ENCODE measurements at regions not wholly inside any gene's neighbourhood (a gene's known extent, or its start where the extent isn't known, plus 50 kb on each side); places are given as distances from the start of the nearest gene placed in this dataset.

DNA sequence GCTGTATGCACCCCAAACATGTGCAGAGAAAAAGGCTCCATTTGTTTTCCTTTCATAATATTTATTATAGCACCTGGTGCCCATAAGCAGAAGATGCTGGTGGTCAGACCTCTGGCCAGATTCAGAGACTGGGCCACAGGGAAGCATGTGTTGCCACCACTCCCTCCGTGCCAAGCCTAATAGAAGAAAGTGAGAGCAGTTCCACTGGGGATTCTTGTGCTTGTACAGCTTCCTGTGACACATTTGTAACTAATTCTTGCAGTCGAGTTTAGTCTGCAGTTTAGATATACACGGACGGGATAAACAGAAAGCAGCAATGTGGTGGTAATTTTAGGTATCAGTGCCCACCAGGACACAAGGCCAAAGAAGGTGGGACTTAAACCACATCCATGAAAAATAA, 135.4 kb upstream of the PIEZO2 start:
- WGBS (ENCODE audit: low lambda C conversion rate, missing lambda C conversion rate), result 45% methylated on average over 4 of the region's 4 CpGs

DNA sequence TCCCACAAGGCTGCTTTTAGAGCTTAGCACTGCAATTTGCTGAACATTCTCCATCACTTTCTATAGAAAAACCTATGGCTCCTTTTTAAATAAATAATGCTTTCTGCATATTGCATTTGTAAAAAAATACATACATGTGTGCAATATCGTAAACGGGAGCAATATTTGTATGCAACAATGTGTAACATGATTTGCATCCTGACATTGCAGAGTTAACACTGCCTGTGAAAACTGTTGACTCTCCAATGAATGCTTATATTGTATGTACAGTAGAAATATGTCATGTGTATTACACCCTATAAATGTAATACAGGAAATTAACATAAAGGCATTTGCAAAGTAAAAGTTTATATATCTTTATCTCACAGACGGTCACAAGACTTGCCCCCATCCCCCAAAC, 135.0 kb upstream of the PIEZO2 start:
- no peaks in the 10 kb centered on the region for H3K79me2 ChIP-seq
- no peak overlapping the region for H2AFZ ChIP-seq
- H3K9me2 ChIP-seq (replicated peaks; ENCODE audit: insufficient read depth), result no peaks in the 10 kb centered on the region
- no peak overlapping the region for H3K27ac ChIP-seq
- H4K20me1 ChIP-seq (ENCODE audit: insufficient read depth, poor library complexity, severe bottlenecking), result no peaks in the 10 kb centered on the region
- 72% methylated on average over 3 of the region's 3 CpGs for WGBS (ENCODE audit: low lambda C conversion rate, missing lambda C conversion rate)
- H3K36me3 ChIP-seq (replicated peaks; ENCODE audit: insufficient read depth, low read depth), result no peaks in the 10 kb centered on the region
- H3K27me3 ChIP-seq, result no peaks in the 10 kb centered on the region
- H3K4me1 ChIP-seq (ENCODE audit: insufficient read depth), result peaks cover 15% of the 10 kb centered on the region
- H3K4me2 ChIP-seq, result peak overlapping the region; percentile 46
- DNase-seq (ENCODE audit: low spot score), result no peak
- H3K9me3 ChIP-seq (ENCODE audit: low read depth), result no peaks in the 10 kb centered on the region
- TF ChIP-seq EZH2phosphoT487 (IDR thresholded peaks at IDR 0.05; ENCODE audit: low read depth, severe bottlenecking, unreplicated experiment) (no peak), EZH2 (IDR thresholded peaks at IDR 0.05; ENCODE audit: borderline replicate concordance) (no peak)
- TF ChIP-seq, protein P1, sequence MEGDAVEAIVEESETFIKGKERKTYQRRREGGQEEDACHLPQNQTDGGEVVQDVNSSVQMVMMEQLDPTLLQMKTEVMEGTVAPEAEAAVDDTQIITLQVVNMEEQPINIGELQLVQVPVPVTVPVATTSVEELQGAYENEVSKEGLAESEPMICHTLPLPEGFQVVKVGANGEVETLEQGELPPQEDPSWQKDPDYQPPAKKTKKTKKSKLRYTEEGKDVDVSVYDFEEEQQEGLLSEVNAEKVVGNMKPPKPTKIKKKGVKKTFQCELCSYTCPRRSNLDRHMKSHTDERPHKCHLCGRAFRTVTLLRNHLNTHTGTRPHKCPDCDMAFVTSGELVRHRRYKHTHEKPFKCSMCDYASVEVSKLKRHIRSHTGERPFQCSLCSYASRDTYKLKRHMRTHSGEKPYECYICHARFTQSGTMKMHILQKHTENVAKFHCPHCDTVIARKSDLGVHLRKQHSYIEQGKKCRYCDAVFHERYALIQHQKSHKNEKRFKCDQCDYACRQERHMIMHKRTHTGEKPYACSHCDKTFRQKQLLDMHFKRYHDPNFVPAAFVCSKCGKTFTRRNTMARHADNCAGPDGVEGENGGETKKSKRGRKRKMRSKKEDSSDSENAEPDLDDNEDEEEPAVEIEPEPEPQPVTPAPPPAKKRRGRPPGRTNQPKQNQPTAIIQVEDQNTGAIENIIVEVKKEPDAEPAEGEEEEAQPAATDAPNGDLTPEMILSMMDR (IDR thresholded peaks at IDR 0.05; ENCODE audit: poor library complexity), result no peak
- no peak overlapping the region for H3K4me3 ChIP-seq

More for the DNA sequence above, 135.4 kb upstream of the PIEZO2 start:
- Histone ChIP-seq H3K9me2 (replicated peaks; ENCODE audit: insufficient read depth) (no peaks in the 10 kb centered on the region), H3K4me3 (no peak overlapping the region), H3K9me3 (ENCODE audit: low read depth) (no peaks in the 10 kb centered on the region), H3K79me2 (no peaks in the 10 kb centered on the region), H3K4me2 (peak overlapping the region; percentile 46), H3K36me3 (replicated peaks; ENCODE audit: insufficient read depth, low read depth) (no peaks in the 10 kb centered on the region), H3K4me1 (ENCODE audit: insufficient read depth) (peaks cover 15% of the 10 kb centered on the region), H3K27ac (no peak overlapping the region), H4K20me1 (ENCODE audit: insufficient read depth, poor library complexity, severe bottlenecking) (no peaks in the 10 kb centered on the region), H2AFZ (no peak overlapping the region), H3K27me3 (no peaks in the 10 kb centered on the region)
- no peak for DNase-seq (ENCODE audit: low spot score)
- no peak for TF ChIP-seq EZH2 (IDR thresholded peaks at IDR 0.05; ENCODE audit: borderline replicate concordance)
- TF ChIP-seq, protein P1 (IDR thresholded peaks at IDR 0.05; ENCODE audit: poor library complexity), result no peak
- no peak for TF ChIP-seq EZH2phosphoT487 (IDR thresholded peaks at IDR 0.05; ENCODE audit: low read depth, severe bottlenecking, unreplicated experiment)

DNA sequence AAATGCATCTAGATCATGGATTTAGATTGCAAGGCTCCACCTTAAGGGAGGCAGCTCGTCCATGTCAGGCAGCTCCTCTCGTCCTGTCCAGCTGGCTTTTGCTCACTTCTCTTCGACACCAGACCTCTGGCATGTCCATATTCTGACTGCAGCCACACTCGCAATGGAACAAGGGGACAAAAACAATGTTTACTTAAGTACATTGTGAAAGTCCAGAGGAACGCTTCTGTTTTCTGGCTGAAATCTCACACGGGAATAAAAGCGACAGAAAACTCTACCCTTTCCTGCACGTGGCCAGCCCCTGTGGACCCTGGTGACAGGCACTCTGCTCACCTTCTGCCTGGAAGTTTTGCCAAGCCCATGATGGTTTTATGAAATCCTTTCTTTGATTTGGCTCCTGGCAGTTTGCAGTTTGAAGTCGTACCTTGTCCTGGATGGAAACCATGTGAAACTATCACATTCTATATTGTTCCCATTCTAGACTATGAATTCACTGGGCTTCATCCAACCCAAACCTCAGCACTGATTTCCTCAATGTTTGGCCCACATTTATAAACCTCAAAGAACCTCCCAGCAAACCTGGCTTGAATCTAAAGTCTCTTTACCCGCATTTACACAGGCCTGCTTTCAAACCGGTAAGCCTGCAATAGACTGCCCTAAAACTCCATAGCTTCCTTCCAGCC, 134.3 kb upstream of the PIEZO2 start:
- Histone ChIP-seq H3K9me3 (ENCODE audit: low read depth) (no peaks in the 10 kb centered on the region), H4K20me1 (ENCODE audit: insufficient read depth, poor library complexity, severe bottlenecking) (no peaks in the 10 kb centered on the region), H3K4me2 (peak overlapping the region; percentile 3), H3K9me2 (replicated peaks; ENCODE audit: insufficient read depth) (no peaks in the 10 kb centered on the region), H2AFZ (no peak overlapping the region), H3K36me3 (replicated peaks; ENCODE audit: insufficient read depth, low read depth) (no peaks in the 10 kb centered on the region), H3K27ac (peak overlapping the region; percentile 12), H3K79me2 (no peaks in the 10 kb centered on the region), H3K27me3 (no peaks in the 10 kb centered on the region), H3K4me3 (no peak overlapping the region), H3K4me1 (ENCODE audit: insufficient read depth) (peaks cover 15% of the 10 kb centered on the region)
- no peak for DNase-seq (ENCODE audit: low spot score)
- 54% methylated on average over 11 of the region's 11 CpGs for WGBS (ENCODE audit: low lambda C conversion rate, missing lambda C conversion rate)
- TF ChIP-seq, protein P1 (IDR thresholded peaks at IDR 0.05; ENCODE audit: poor library complexity), result no peak
- TF ChIP-seq EZH2phosphoT487 (IDR thresholded peaks at IDR 0.05; ENCODE audit: low read depth, severe bottlenecking, unreplicated experiment), result no peak

Data from hepatocyte (in vitro differentiated cells).